H1 (cell line): ENCODE measurements at regions not wholly inside any gene's neighbourhood (a gene's known extent, or its start where the extent isn't known, plus 50 kb on each side); places are given as distances from the start of the nearest gene placed in this dataset.

Source experiments
- CTCF ChIA-PET: fragments of 300-600 bp; sonication (Branson Sonifier 250); formaldehyde crosslinking; loops from one replicate; lab custom pipeline; 2021; ENCODE audit not compliant: partially characterized antibody; lab: Charles Lee
- POLR2A ChIA-PET: fragments of 300-600 bp; sonication (Branson Sonifier 250); formaldehyde crosslinking; loops from one replicate; lab custom pipeline; 2021; ENCODE audit warnings: inconsistent platforms; ENCODE audit not compliant: partially characterized antibody; lab: Charles Lee
- DNase-seq, 2 experiments: peaks; one replicate each; pipeline versions ENCODE4 v3.0.0 to v3.0.0-alpha.2; 2010 to 2022; ENCODE audit warnings: low spot score in 2 of 2, low read depth in 1 of 2, mixed read lengths in 1 of 2
- FAIRE-seq: peaks from 2 replicates; lab custom pipeline; 2011; peaks lifted over from hg19 to GRCh38; lab: Jason Lieb, UNC
- H2AFZ ChIP-seq: 2 replicates; pipeline ENCODE4 v1.8.1; 2012; ENCODE audit warnings: low read length, inconsistent platforms
- H2AK5ac ChIP-seq: 2 replicates; pipeline ENCODE4 v1.6.1; 2013; ENCODE audit warnings: low read depth, low read length
- H2BK120ac ChIP-seq: replicated peaks from 2 replicates; pipeline ENCODE3; 2013; ENCODE audit warnings: low read depth, low read length, inconsistent platforms
- H2BK12ac ChIP-seq: 2 replicates; pipeline ENCODE4 v1.6.1; 2013; ENCODE audit warnings: low read depth, low read length
- H2BK15ac ChIP-seq: 2 replicates; pipeline ENCODE4 v1.6.1; 2013; ENCODE audit warnings: low read length
- H2BK20ac ChIP-seq: 2 replicates; pipeline ENCODE4 v1.6.1; 2013; ENCODE audit warnings: low read length
- H2BK5ac ChIP-seq: 2 replicates; pipeline ENCODE4 v1.6.1; 2013; ENCODE audit warnings: low read depth, low read length
- H3K14ac ChIP-seq: 2 replicates; pipeline ENCODE4 v1.6.1; 2013; ENCODE audit warnings: inconsistent platforms; ENCODE audit not compliant: insufficient read length
- H3K18ac ChIP-seq: 2 replicates; pipeline ENCODE4 v1.6.1; 2013; ENCODE audit warnings: low read length; ENCODE audit errors: extremely low read depth
- H3K23ac ChIP-seq: 2 replicates; pipeline ENCODE4 v1.6.1; 2013; ENCODE audit warnings: inconsistent platforms; ENCODE audit not compliant: insufficient read length
- H3K23me2 ChIP-seq: 2 replicates; pipeline ENCODE4 v1.6.1; 2013; ENCODE audit warnings: low read depth, low read length
- H3K27ac ChIP-seq: 2 replicates; pipeline ENCODE4 v1.6.1; 2011; ENCODE audit warnings: low read depth, low read length, inconsistent platforms
- H3K27me3 ChIP-seq, 4 experiments: replicated peaks in 1 of 4; 1 replicate in 1 of 4; 2 replicates in 3 of 4; pipeline versions ENCODE4 v1.6.1 to v1.8.1; 2011 to 2013; ENCODE audit warnings: low read length in 3 of 4, mild to moderate bottlenecking in 3 of 4, inconsistent platforms in 2 of 4, mixed read lengths in 2 of 4, moderate library complexity in 1 of 4; ENCODE audit not compliant: control insufficient read depth in 3 of 4, insufficient read depth in 3 of 4; ENCODE audit errors: extremely low read depth in 1 of 4
- H3K36me3 ChIP-seq, 4 experiments: 2 replicates each; pipeline versions ENCODE4 v1.6.1 to v1.8.1; 2011 to 2013; ENCODE audit warnings: mild to moderate bottlenecking in 4 of 4, low read length in 3 of 4, moderate library complexity in 2 of 4, control low read depth in 1 of 4, inconsistent platforms in 1 of 4; ENCODE audit not compliant: insufficient read depth in 4 of 4, control insufficient read depth in 2 of 4
- H3K4ac ChIP-seq: replicated peaks from 2 replicates; pipeline ENCODE3; 2013; ENCODE audit warnings: low read length, low read depth, mixed read lengths, inconsistent platforms; ENCODE audit not compliant: insufficient read length
- H3K4me1 ChIP-seq, 4 experiments: replicated peaks in 1 of 4; 1 replicate in 1 of 4; 2 replicates in 3 of 4; pipeline versions ENCODE4 v1.6.1 to v1.8.1; 2011 to 2013; ENCODE audit warnings: low read length in 3 of 4, inconsistent platforms in 2 of 4, mixed read lengths in 1 of 4; ENCODE audit not compliant: insufficient read depth in 4 of 4, control insufficient read depth in 3 of 4
- H3K4me2 ChIP-seq, 2 experiments: 2 replicates each; pipeline versions ENCODE4 v1.6.1 to v1.8.1; 2011 to 2013; ENCODE audit warnings: low read depth in 2 of 2, low read length in 2 of 2, control low read depth in 1 of 2, inconsistent platforms in 1 of 2, mild to moderate bottlenecking in 1 of 2; ENCODE audit not compliant: insufficient read depth in 1 of 2
- H3K4me3 ChIP-seq, 4 experiments: fragments of 200-600, 300-600 bp in 1 of 4; sonication (generic), shearing (Covaris generic), sonication (Bioruptor Twin) in 1 of 4; 2 replicates each; pipeline versions ENCODE4 v1.5.1 to v1.8.1; 2011 to 2016; ENCODE audit warnings: low read length in 4 of 4, low read depth in 3 of 4, control low read depth in 2 of 4, inconsistent platforms in 2 of 4, mild to moderate bottlenecking in 2 of 4, mixed read lengths in 1 of 4, moderate library complexity in 1 of 4; ENCODE audit not compliant: insufficient read depth in 2 of 4; ENCODE audit errors: extremely low read depth in 1 of 4
- H3K56ac ChIP-seq: replicated peaks from 2 replicates; pipeline ENCODE3; 2013; ENCODE audit warnings: low read depth, mild to moderate bottlenecking, mixed read lengths, low read length, inconsistent platforms; ENCODE audit not compliant: insufficient read length
- H3K79me1 ChIP-seq: 2 replicates; pipeline ENCODE4 v1.6.1; 2013; ENCODE audit warnings: low read depth, low read length, control low read depth
- H3K79me2 ChIP-seq, 2 experiments: 2 replicates each; pipeline versions ENCODE4 v1.6.1 to v1.8.1; 2012 to 2013; ENCODE audit warnings: low read length in 2 of 2, mild to moderate bottlenecking in 2 of 2, inconsistent platforms in 1 of 2; ENCODE audit not compliant: insufficient read depth in 2 of 2, control insufficient read depth in 1 of 2
- H3K9ac ChIP-seq, 4 experiments: replicated peaks in 1 of 4; 1 replicate in 1 of 4; 2 replicates in 3 of 4; pipeline versions ENCODE4 v1.6.1 to v1.8.1; 2011 to 2013; ENCODE audit warnings: low read depth in 3 of 4, low read length in 3 of 4, control low read depth in 2 of 4, mild to moderate bottlenecking in 2 of 4, moderate library complexity in 2 of 4, inconsistent platforms in 1 of 4; ENCODE audit errors: extremely low read depth in 1 of 4
- H3K9me3 ChIP-seq, 2 experiments: 2 replicates each; pipeline versions ENCODE4 v1.6.1 to v1.8.1; 2012 to 2013; ENCODE audit warnings: mild to moderate bottlenecking in 2 of 2, moderate library complexity in 2 of 2, control low read depth in 1 of 2, inconsistent platforms in 1 of 2, low read depth in 1 of 2, low read length in 1 of 2, mixed read lengths in 1 of 2; ENCODE audit not compliant: insufficient read depth in 2 of 2
- H4K20me1 ChIP-seq, 2 experiments: replicated peaks in 1 of 2; 2 replicates each; pipeline versions ENCODE3 to v1.8.1; 2011 to 2013; ENCODE audit warnings: inconsistent platforms in 2 of 2, low read length in 2 of 2, mild to moderate bottlenecking in 1 of 2; ENCODE audit not compliant: insufficient read depth in 2 of 2, control insufficient read depth in 1 of 2
- H4K5ac ChIP-seq: 2 replicates; pipeline ENCODE4 v1.6.1; 2013; ENCODE audit warnings: low read length, low read depth, mixed read lengths, inconsistent platforms; ENCODE audit not compliant: insufficient read length
- H4K8ac ChIP-seq: 2 replicates; pipeline ENCODE4 v1.8.0; 2013; ENCODE audit warnings: mild to moderate bottlenecking, moderate library complexity, low read length, inconsistent platforms; ENCODE audit not compliant: insufficient read depth; ENCODE audit errors: extremely low read depth
- H4K91ac ChIP-seq: replicated peaks from 2 replicates; pipeline ENCODE3; 2013; ENCODE audit warnings: low read length, mixed read lengths, inconsistent platforms; ENCODE audit not compliant: insufficient read length
- BRCA1 ChIP-seq: IDR thresholded peaks from 2 replicates; pipeline ENCODE4 v1.6.1; 2012; ENCODE audit warnings: low read depth, low read length, improper control_type of control experiment
- CBX5 ChIP-seq: fragments of 300-800, 300-1000 bp; sonication (generic); IDR thresholded peaks from 2 replicates; pipeline ENCODE4 v1.7.1; 2016; ENCODE audit warnings: antibody characterized with exemption, low read length, low read depth
- CHD1 ChIP-seq: IDR thresholded peaks from 2 replicates; pipeline ENCODE4 v1.6.1; 2012; ENCODE audit warnings: low read depth, low read length, improper control_type of control experiment
- EZH2 ChIP-seq: fragments of 200-600 bp; sonication (generic); IDR thresholded peaks from 2 replicates; pipeline ENCODE4 v1.7.1; 2012; ENCODE audit warnings: low read depth, mild to moderate bottlenecking, moderate library complexity, low read length, inconsistent platforms; ENCODE audit not compliant: severe bottlenecking
- KDM4A ChIP-seq: IDR thresholded peaks from one replicate; pipeline ENCODE4 v1.7.1; 2012; ENCODE audit warnings: low read depth, mild to moderate bottlenecking, moderate library complexity, low read length, inconsistent platforms; ENCODE audit not compliant: severe bottlenecking
- SAP30 ChIP-seq: fragments of 300-600 bp; sonication (generic); IDR thresholded peaks from 2 replicates; pipeline ENCODE4 v1.7.1; 2012; ENCODE audit warnings: low read length, moderate library complexity, mild to moderate bottlenecking, inconsistent platforms; ENCODE audit not compliant: insufficient read depth, insufficient replicate concordance
- SIX5 ChIP-seq: IDR thresholded peaks from 2 replicates; pipeline ENCODE4 v1.6.1; 2011; ENCODE audit warnings: mild to moderate bottlenecking, low read depth, low read length
- TAF1 ChIP-seq: IDR thresholded peaks from 2 replicates; pipeline ENCODE4 v1.6.1; 2011; ENCODE audit warnings: mild to moderate bottlenecking, low read depth, low read length
- TBP ChIP-seq: IDR thresholded peaks from 2 replicates; pipeline ENCODE4 v1.6.1; 2011; ENCODE audit warnings: low read depth, low read length, improper control_type of control experiment
- TEAD4 ChIP-seq: IDR thresholded peaks from 2 replicates; pipeline ENCODE4 v1.6.1; 2012; ENCODE audit warnings: low read depth, low read length, inconsistent platforms, mixed read lengths
- ZNF274 ChIP-seq: IDR thresholded peaks from 2 replicates; pipeline ENCODE4 v1.7.0; 2012; ENCODE audit warnings: low read length, borderline replicate concordance; ENCODE audit errors: extremely low read depth
- WGBS, 2 experiments: shearing (Covaris generic) in 1 of 2; methylation state at CpG; one replicate each; pipeline versions ENCODE4 v1.1.6 to v1.1.7; 2013 to 2015; ENCODE audit warnings: low lambda C conversion rate in 2 of 2, mixed read lengths in 2 of 2, inconsistent platforms in 1 of 2, low coverage in 1 of 2, missing lambda C conversion rate in 1 of 2; ENCODE audit not compliant: insufficient replicate concordance in 2 of 2, insufficient coverage in 1 of 2, insufficient read length in 1 of 2; ENCODE audit errors: extremely low coverage in 1 of 2, missing lambda C conversion rate in 1 of 2; 5-methylcytosine and 5-hydroxymethylcytosine counted together

GRCh38 chrX:14079891-14080430, 50.3 kb upstream of the GEMIN8 start:
- CTCF ChIA-PET, result interaction anchor here (0.5 kb wide), 1 partner anchor 330 kb away, joined by 3 read pairs; no protein-coding TSS in a partner anchor

More at GRCh38 chrX:14079891-14080430, 50.3 kb upstream of the GEMIN8 start:
- H2BK15ac ChIP-seq, result no peak overlapping the region
- H2BK120ac ChIP-seq, result no peak overlapping the region
- H4K8ac ChIP-seq, result no peak overlapping the region
- no peak overlapping the region for H3K4me2 ChIP-seq
- no peak overlapping the region for H2BK12ac ChIP-seq
- no peak for FAIRE-seq
- no peak overlapping the region for H2BK5ac ChIP-seq
- no peak overlapping the region for H3K4ac ChIP-seq
- H4K91ac ChIP-seq, result no peak overlapping the region
- WGBS, 2 experiments, result 83% methylated on average over 2 of the region's 2 CpGs; no CpG with 5 or more reads in 1 of the 2 experiments
- H3K27ac ChIP-seq, result no peak overlapping the region
- no peaks in the 10 kb centered on the region for H3K23me2 ChIP-seq
- no peak overlapping the region for H3K56ac ChIP-seq
- no peak overlapping the region for H4K5ac ChIP-seq
- TF ChIP-seq KDM4A, result no peak
- TF ChIP-seq SIX5, result no peak
- TF ChIP-seq TAF1, result no peak
- no peak for TF ChIP-seq ZNF274
- TF ChIP-seq TEAD4, result no peak
- no peak for TF ChIP-seq CBX5
- no peak for TF ChIP-seq TBP
- no peak for TF ChIP-seq CHD1
- no peak for TF ChIP-seq SAP30
- TF ChIP-seq BRCA1, result no peak
- TF ChIP-seq EZH2, result no peak
- TF ChIP-seq, all 59 proteins: peak for 0
- no peak overlapping the region for H2AFZ ChIP-seq
- H3K36me3 ChIP-seq, result no peaks in the 10 kb centered on the region
- POLR2A ChIA-PET, result no interaction called here
- no peak overlapping the region for H3K4me3 ChIP-seq
- H3K79me2 ChIP-seq, result no peaks in the 10 kb centered on the region
- DNase-seq, result no peak
- no peak overlapping the region for H2AK5ac ChIP-seq
- no peak overlapping the region for H2BK20ac ChIP-seq
- no peaks in the 10 kb centered on the region for H3K9me3 ChIP-seq
- H3K14ac ChIP-seq, result no peak overlapping the region
- H4K20me1 ChIP-seq, result no peaks in the 10 kb centered on the region
- H3K27me3 ChIP-seq, result no peaks in the 10 kb centered on the region
- no peak overlapping the region for H3K23ac ChIP-seq
- H3K4me1 ChIP-seq, result no peaks in the 10 kb centered on the region
- H3K18ac ChIP-seq, result no peak overlapping the region
- H3K79me1 ChIP-seq, result no peaks in the 10 kb centered on the region
- no peak overlapping the region for H3K9ac ChIP-seq
